NCI-H524 (cell line): ENCODE measurements at regions not wholly inside any gene's neighbourhood (a gene's known extent, or its start where the extent isn't known, plus 50 kb on each side); places are given as distances from the start of the nearest gene placed in this dataset.

Experiments
- DNase-seq, 2 experiments: peaks; one replicate each; lab custom pipeline; 2025; lab: John Stamatoyannopoulos, UW

GRCh38 chr9:108720191-108720642, 135.6 kb downstream of the ACTL7B start:
- no peak for DNase-seq

- no peak for DNase-seq
Measured at GRCh38 chr9:108710424-108710823, 145.4 kb downstream of the ACTL7B start.

- no peak for DNase-seq
Measured at GRCh38 chr9:108709997-108710396, 145.8 kb downstream of the ACTL7B start.

GRCh38 chr9:108709126-108709525, 146.7 kb downstream of the ACTL7B start:
- DNase-seq = peak in 1 of 2 experiments; percentile 4

- DNase-seq = no peak
Measured at GRCh38 chr9:108708448-108708847, 147.3 kb downstream of the ACTL7B start.

- DNase-seq = no peak
Measured at GRCh38 chr9:108707120-108707519, 148.7 kb downstream of the ACTL7B start.

GRCh38 chr9:108704156-108704852, 151.5 kb downstream of the ACTL7B start:
- DNase-seq = no peak

GRCh38 chr9:108703429-108703828, 152.4 kb downstream of the ACTL7B start:
- DNase-seq = no peak

- no peak for DNase-seq
Measured at GRCh38 chr9:108702681-108703080, 153.1 kb downstream of the ACTL7B start.

- no peak for DNase-seq
Measured at GRCh38 chr9:108698801-108699200, 157.0 kb downstream of the ACTL7B start.

- DNase-seq = no peak
Measured at GRCh38 chr9:108698231-108698630, 157.6 kb downstream of the ACTL7B start.

- DNase-seq = no peak
Measured at GRCh38 chr9:108696156-108696555, 159.6 kb downstream of the ACTL7B start.

GRCh38 chr9:108694170-108694569, 161.6 kb downstream of the ACTL7B start:
- DNase-seq = no peak

- no peak for DNase-seq
Measured at GRCh38 chr9:108691614-108692013, 164.2 kb downstream of the ACTL7B start.

GRCh38 chr9:108688676-108689075, 167.1 kb downstream of the ACTL7B start:
- DNase-seq = no peak

GRCh38 chr9:108688051-108688450, 167.7 kb downstream of the ACTL7B start:
- DNase-seq = no peak

GRCh38 chr9:108687006-108687987, 168.5 kb downstream of the ACTL7B start:
- peak; percentile 48 to 90 for DNase-seq

GRCh38 chr9:108684288-108685025, 171.3 kb downstream of the ACTL7B start:
- peak in 1 of 2 experiments; percentile 60 for DNase-seq

- no peak for DNase-seq
Measured at GRCh38 chr9:108683245-108683644, 172.5 kb downstream of the ACTL7B start.

- no peak for DNase-seq
Measured at GRCh38 chr9:108681851-108682590, 173.8 kb downstream of the ACTL7B start.

GRCh38 chr9:108680946-108681345, 174.8 kb downstream of the ACTL7B start:
- DNase-seq = no peak
